GM19025 (cell line): ENCODE measurements at regions not wholly inside any gene's neighbourhood (a gene's known extent, or its start where the extent isn't known, plus 50 kb on each side); places are given as distances from the start of the nearest gene placed in this dataset.
"Not testable (repeated sequence)": the region's sequence is repeated elsewhere in the genome, so short reads cannot be mapped to it uniquely, and the experiment has no call there.

Experiments used
- ATAC-seq: cut with Tn5 transposase; IDR thresholded peaks from one replicate; pipeline ENCODE4 v1.9.1; 2021; ENCODE audit warnings: mild to moderate bottlenecking, low read depth, moderate library complexity; ENCODE audit not compliant: unreplicated experiment

- not testable (repeated sequence) for ATAC-seq
Observed at GRCh38 chr9:67424881-67425280, 432.5 kb upstream of the SPATA31A3 start.

- not testable (repeated sequence) for ATAC-seq
Observed at GRCh38 chr9:67423049-67423728, 430.8 kb upstream of the SPATA31A3 start.

- ATAC-seq: not testable (repeated sequence)
Observed at GRCh38 chr9:67418496-67419079, 426.2 kb upstream of the SPATA31A3 start.

GRCh38 chr9:67417341-67417983 is 425.1 kb upstream of the SPATA31A3 start:
- not testable (repeated sequence) for ATAC-seq

GRCh38 chr9:67416639-67417038 is 424.3 kb upstream of the SPATA31A3 start:
- ATAC-seq: not testable (repeated sequence)

GRCh38 chr9:67410606-67411220 is 418.4 kb upstream of the SPATA31A3 start:
- not testable (repeated sequence) for ATAC-seq

- not testable (repeated sequence) for ATAC-seq
Observed at GRCh38 chr9:67403739-67404138, 411.4 kb upstream of the SPATA31A3 start.

GRCh38 chr9:67397731-67398130 is 405.4 kb upstream of the SPATA31A3 start:
- not testable (repeated sequence) for ATAC-seq

GRCh38 chr9:67394782-67395181 is 402.4 kb upstream of the SPATA31A3 start:
- not testable (repeated sequence) for ATAC-seq

GRCh38 chr9:67394038-67394437 is 401.7 kb upstream of the SPATA31A3 start:
- not testable (repeated sequence) for ATAC-seq

GRCh38 chr9:67369664-67370063 is 377.3 kb upstream of the SPATA31A3 start:
- not testable (repeated sequence) for ATAC-seq

GRCh38 chr9:67362325-67362724 is 370.0 kb upstream of the SPATA31A3 start:
- ATAC-seq: not testable (repeated sequence)

GRCh38 chr9:67353961-67354360 is 361.6 kb upstream of the SPATA31A3 start:
- not testable (repeated sequence) for ATAC-seq

GRCh38 chr9:67349424-67349759 is 357.0 kb upstream of the SPATA31A3 start:
- ATAC-seq: not testable (repeated sequence)

- not testable (repeated sequence) for ATAC-seq
Observed at GRCh38 chr9:67348562-67349423, 356.4 kb upstream of the SPATA31A3 start.

- not testable (repeated sequence) for ATAC-seq
Observed at GRCh38 chr9:67348094-67348493, 355.7 kb upstream of the SPATA31A3 start.

- ATAC-seq: not testable (repeated sequence)
Observed at GRCh38 chr9:67339216-67339615, 346.9 kb upstream of the SPATA31A3 start.

- ATAC-seq: not testable (repeated sequence)
Observed at GRCh38 chr9:67338201-67338600, 345.9 kb upstream of the SPATA31A3 start.

GRCh38 chr9:67334727-67335572 is 342.6 kb upstream of the SPATA31A3 start:
- ATAC-seq: not testable (repeated sequence)
